ENCODE measurements at regions not wholly inside any gene's neighbourhood (a gene's known extent, or its start where the extent isn't known, plus 50 kb on each side); places are given as distances from the start of the nearest gene placed in this dataset.
A peak's percentile ranks its signal among the peaks of the same experiment; 100 is the strongest.

DNA sequence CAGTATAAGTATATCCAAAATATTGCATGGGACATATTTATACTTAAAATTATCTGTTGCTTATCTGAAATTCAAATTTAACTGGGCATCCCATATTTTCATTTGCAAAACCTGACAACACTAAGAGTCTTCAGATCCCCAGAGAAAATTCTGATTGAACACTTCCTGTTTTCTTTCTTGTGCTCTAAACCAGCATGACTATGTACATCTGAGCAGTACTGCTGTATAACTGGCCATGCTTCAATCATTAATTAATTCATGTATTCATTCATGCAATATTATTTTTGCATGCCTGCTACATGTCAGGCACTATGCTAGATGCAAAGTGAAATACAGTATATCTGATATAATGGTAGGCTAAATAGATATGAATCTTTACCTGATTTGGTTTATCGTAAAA, 461.2 kb downstream of the TLR4 start:
- Histone ChIP-seq H3K9ac (ENCODE audit: insufficient read length) (no peak overlapping the region), H3K36me3 (ENCODE audit: insufficient read depth, low read length) (no peaks in the 10 kb centered on the region), H3K27ac (no peak overlapping the region), H3K4me3 (no peak overlapping the region), H3K9me3 (ENCODE audit: low read depth, low read length) (no peaks in the 10 kb centered on the region)
- no peak for DNase-seq (ENCODE audit: low read depth, low spot score)
- TF ChIP-seq FOXP2 (optimal IDR thresholded peaks at IDR 0.05; ENCODE audit: control extremely low read depth, extremely low read length, insufficient read depth) (no peak), POLR2AphosphoS5 (IDR thresholded peaks at IDR 0.05; ENCODE audit: borderline replicate concordance, low read depth, low read length) (no peak), EZH2 (IDR thresholded peaks at IDR 0.05) (no peak)

DNA sequence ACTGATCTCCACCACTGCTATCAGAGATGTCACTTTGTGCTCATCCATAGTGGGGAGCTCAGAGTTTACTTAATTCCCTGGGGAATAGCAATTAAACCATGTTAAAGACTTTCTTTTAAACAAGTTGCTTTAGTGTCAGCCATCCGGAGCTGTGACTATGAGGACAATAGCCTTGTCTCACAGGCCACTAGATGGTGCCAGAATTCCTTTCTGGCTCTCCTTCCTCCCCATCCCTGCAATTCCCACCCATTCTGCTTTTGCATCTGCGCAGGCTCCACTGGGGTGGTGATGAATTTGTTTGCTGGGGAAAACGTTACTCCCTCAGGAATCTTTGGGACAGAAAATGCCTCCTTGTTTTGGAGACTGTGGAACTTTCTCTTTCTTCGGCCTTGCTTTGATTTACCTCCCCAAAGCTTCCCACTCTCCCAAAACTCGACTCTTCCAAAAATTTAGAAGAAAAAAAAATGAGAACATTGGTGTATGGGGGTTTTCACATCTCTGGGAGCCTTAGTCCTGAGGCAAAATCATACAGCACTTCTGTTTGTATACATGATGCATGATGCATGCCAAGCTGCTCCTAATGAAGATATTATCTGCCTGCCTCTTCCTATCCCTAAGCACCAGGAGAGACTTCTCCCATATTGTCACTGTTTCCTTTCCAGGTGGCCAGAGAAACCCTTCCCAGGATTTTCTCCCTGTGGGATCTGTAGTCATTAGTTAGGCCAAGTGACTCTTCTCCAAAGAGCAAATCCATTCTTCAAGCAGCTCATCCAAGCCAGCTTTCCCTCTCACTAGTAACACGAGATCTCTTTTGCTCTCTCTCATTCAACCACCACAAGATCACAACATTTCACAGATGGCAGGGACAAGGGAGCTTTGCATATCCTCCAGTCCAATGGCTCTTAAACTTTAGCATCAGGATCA, 466.1 kb downstream of the TLR4 start:
- DNase-seq (ENCODE audit: low read depth, low spot score), result peak; percentile 10
- TF ChIP-seq POLR2AphosphoS5 (IDR thresholded peaks at IDR 0.05; ENCODE audit: borderline replicate concordance, low read depth, low read length), result no peak
- no peak for TF ChIP-seq FOXP2 (optimal IDR thresholded peaks at IDR 0.05; ENCODE audit: control extremely low read depth, extremely low read length, insufficient read depth)
- no peaks in the 10 kb centered on the region for H3K36me3 ChIP-seq (ENCODE audit: insufficient read depth, low read length)
- no peaks in the 10 kb centered on the region for H3K9me3 ChIP-seq (ENCODE audit: low read depth, low read length)
- H3K27ac ChIP-seq, result no peak overlapping the region
- no peak overlapping the region for H3K4me3 ChIP-seq
- no peak overlapping the region for H3K9ac ChIP-seq (ENCODE audit: insufficient read length)

DNA sequence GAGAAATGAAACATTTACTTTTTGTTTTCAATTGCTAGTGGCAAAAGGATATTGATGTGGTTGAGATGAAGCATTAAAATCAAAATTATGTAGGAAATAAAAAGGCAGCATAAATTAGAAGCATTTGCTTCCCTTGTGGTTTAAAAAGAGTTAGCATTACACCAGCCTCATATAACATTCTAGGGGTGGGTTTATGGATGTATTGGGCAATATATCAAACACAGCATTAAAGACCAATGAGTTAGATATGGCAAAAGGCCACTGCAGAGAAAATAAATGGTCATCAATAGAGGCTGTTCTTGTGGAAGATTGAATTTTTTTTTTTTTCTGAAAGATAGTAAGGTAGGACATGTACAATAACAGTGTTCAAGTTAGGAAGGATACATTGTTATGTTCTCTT, 473.0 kb downstream of the TLR4 start:
- no peaks in the 10 kb centered on the region for H3K36me3 ChIP-seq (ENCODE audit: insufficient read depth, low read length)
- no peak overlapping the region for H3K4me3 ChIP-seq
- TF ChIP-seq EZH2 (IDR thresholded peaks at IDR 0.05) (no peak), POLR2AphosphoS5 (IDR thresholded peaks at IDR 0.05; ENCODE audit: borderline replicate concordance, low read depth, low read length) (no peak), FOXP2 (optimal IDR thresholded peaks at IDR 0.05; ENCODE audit: control extremely low read depth, extremely low read length, insufficient read depth) (no peak)
- H3K27ac ChIP-seq, result no peak overlapping the region
- no peak for DNase-seq (ENCODE audit: low read depth, low spot score)
- H3K9me3 ChIP-seq (ENCODE audit: low read depth, low read length), result no peaks in the 10 kb centered on the region
- no peak overlapping the region for H3K9ac ChIP-seq (ENCODE audit: insufficient read length)

GRCh38 chr9:118183576-118183975, 479.4 kb downstream of the TLR4 start:
- no peaks in the 10 kb centered on the region for H3K36me3 ChIP-seq (ENCODE audit: insufficient read depth, low read length)
- no peak for TF ChIP-seq FOXP2 (optimal IDR thresholded peaks at IDR 0.05; ENCODE audit: control extremely low read depth, extremely low read length, insufficient read depth)
- TF ChIP-seq POLR2AphosphoS5 (IDR thresholded peaks at IDR 0.05; ENCODE audit: borderline replicate concordance, low read depth, low read length), result no peak
- TF ChIP-seq EZH2 (IDR thresholded peaks at IDR 0.05), result no peak
- no peak for DNase-seq (ENCODE audit: low read depth, low spot score)
- no peaks in the 10 kb centered on the region for H3K9me3 ChIP-seq (ENCODE audit: low read depth, low read length)
- no peak overlapping the region for H3K27ac ChIP-seq
- no peak overlapping the region for H3K9ac ChIP-seq (ENCODE audit: insufficient read length)
- no peak overlapping the region for H3K4me3 ChIP-seq

DNA sequence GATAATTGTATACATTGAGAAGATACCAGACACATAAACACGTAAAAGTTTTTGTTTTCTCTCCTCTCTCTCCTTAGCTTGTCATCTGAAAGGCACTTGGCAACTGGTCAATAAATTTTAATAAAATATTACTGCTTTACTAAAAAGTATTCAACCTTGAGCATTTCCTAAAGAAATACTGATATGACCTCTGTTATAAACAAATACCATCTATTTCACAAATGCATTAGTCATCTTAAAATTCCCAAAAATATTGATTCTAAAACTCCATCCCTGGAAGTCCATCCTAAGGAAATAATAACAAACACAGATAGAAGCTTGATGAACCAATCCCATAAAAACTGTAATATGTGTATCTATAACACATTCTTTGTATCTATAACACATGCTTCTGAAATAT, 483.2 kb downstream of the TLR4 start:
- DNase-seq (ENCODE audit: low read depth, low spot score), result no peak
- no peaks in the 10 kb centered on the region for H3K9me3 ChIP-seq (ENCODE audit: low read depth, low read length)
- H3K9ac ChIP-seq (ENCODE audit: insufficient read length), result no peak overlapping the region
- TF ChIP-seq EZH2 (IDR thresholded peaks at IDR 0.05) (no peak), FOXP2 (optimal IDR thresholded peaks at IDR 0.05; ENCODE audit: control extremely low read depth, extremely low read length, insufficient read depth) (no peak), POLR2AphosphoS5 (IDR thresholded peaks at IDR 0.05; ENCODE audit: borderline replicate concordance, low read depth, low read length) (no peak)
- H3K27ac ChIP-seq, result no peak overlapping the region
- no peak overlapping the region for H3K4me3 ChIP-seq
- H3K36me3 ChIP-seq (ENCODE audit: insufficient read depth, low read length), result no peaks in the 10 kb centered on the region

DNA sequence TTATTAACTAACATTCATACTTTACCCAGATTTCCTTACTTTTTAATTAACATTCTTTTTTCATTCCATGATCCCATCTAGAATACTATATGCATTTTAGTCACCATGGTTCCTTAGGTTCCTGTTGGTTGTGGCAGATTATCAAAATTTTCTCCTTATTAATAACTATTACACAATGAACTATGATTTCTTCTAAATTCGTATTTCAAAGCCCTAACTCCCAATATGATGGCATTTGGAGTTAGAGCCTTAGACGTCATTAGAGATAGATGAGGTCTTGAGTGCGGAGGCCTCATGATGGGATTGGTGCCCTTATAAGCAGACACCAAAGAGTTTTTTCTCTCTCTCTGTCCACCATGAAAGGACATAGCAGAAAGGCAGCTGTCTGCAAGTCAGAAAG, 485.4 kb downstream of the TLR4 start:
- no peak overlapping the region for H3K9ac ChIP-seq (ENCODE audit: insufficient read length)
- H3K9me3 ChIP-seq (ENCODE audit: low read depth, low read length), result no peaks in the 10 kb centered on the region
- no peak for DNase-seq (ENCODE audit: low read depth, low spot score)
- H3K4me3 ChIP-seq, result no peak overlapping the region
- H3K27ac ChIP-seq, result no peak overlapping the region
- H3K36me3 ChIP-seq (ENCODE audit: insufficient read depth, low read length), result no peaks in the 10 kb centered on the region
- no peak for TF ChIP-seq EZH2 (IDR thresholded peaks at IDR 0.05)
- TF ChIP-seq FOXP2 (optimal IDR thresholded peaks at IDR 0.05; ENCODE audit: control extremely low read depth, extremely low read length, insufficient read depth), result no peak
- TF ChIP-seq POLR2AphosphoS5 (IDR thresholded peaks at IDR 0.05; ENCODE audit: borderline replicate concordance, low read depth, low read length), result no peak

GRCh38 chr9:118192807-118193206, 488.6 kb downstream of the TLR4 start:
- TF ChIP-seq POLR2AphosphoS5 (IDR thresholded peaks at IDR 0.05; ENCODE audit: borderline replicate concordance, low read depth, low read length), result no peak
- no peak for TF ChIP-seq FOXP2 (optimal IDR thresholded peaks at IDR 0.05; ENCODE audit: control extremely low read depth, extremely low read length, insufficient read depth)
- TF ChIP-seq EZH2 (IDR thresholded peaks at IDR 0.05), result no peak
- Histone ChIP-seq H3K27ac (no peak overlapping the region), H3K4me3 (no peak overlapping the region), H3K36me3 (ENCODE audit: insufficient read depth, low read length) (no peaks in the 10 kb centered on the region), H3K9ac (ENCODE audit: insufficient read length) (no peak overlapping the region), H3K9me3 (ENCODE audit: low read depth, low read length) (no peaks in the 10 kb centered on the region)
- DNase-seq (ENCODE audit: low read depth, low spot score), result no peak

DNA sequence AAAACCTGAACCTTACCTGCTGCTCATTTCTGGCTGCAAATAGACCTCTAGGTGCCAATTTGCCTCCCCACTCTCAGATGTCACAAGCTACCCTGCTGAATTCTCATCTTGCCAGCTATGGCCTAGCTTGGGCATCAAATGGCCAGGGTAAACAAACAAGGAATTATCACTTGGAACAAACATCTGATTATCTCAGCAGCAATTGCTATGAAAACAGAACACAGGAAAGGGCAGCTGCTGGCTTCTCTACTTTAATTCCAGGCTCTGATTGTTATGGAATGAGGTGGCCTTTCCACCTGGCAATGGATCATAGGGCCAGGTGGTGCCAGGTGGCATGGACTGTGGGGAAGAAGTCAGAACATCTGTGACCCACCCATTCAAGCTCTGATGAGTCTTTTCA, 505.1 kb downstream of the TLR4 start:
- H3K9me3 ChIP-seq (ENCODE audit: low read depth, low read length), result no peaks in the 10 kb centered on the region
- TF ChIP-seq EZH2 (IDR thresholded peaks at IDR 0.05), result no peak
- no peak for TF ChIP-seq POLR2AphosphoS5 (IDR thresholded peaks at IDR 0.05; ENCODE audit: borderline replicate concordance, low read depth, low read length)
- TF ChIP-seq FOXP2 (optimal IDR thresholded peaks at IDR 0.05; ENCODE audit: control extremely low read depth, extremely low read length, insufficient read depth), result no peak
- no peak overlapping the region for H3K27ac ChIP-seq
- no peak for DNase-seq (ENCODE audit: low read depth, low spot score)
- H3K4me3 ChIP-seq, result no peak overlapping the region
- no peaks in the 10 kb centered on the region for H3K36me3 ChIP-seq (ENCODE audit: insufficient read depth, low read length)
- H3K9ac ChIP-seq (ENCODE audit: insufficient read length), result no peak overlapping the region

Measured in SK-N-MC (cell line).